WTC11 (cell line): ENCODE measurements at regions not wholly inside any gene's neighbourhood (a gene's known extent, or its start where the extent isn't known, plus 50 kb on each side); places are given as distances from the start of the nearest gene placed in this dataset.
"Not testable (repeated sequence)": the region's sequence is repeated elsewhere in the genome, so short reads cannot be mapped to it uniquely, and the experiment has no call there.

Source experiments
- ATAC-seq: fragments of 200-7000 bp; cut with Tn5 transposase; 2 replicates; pipeline ENCODE4 v1.10.0; 2021; ENCODE audit warnings: mild to moderate bottlenecking, moderate library complexity
- CTCF ChIA-PET: fragments of 300-600 bp; sonication (Branson Sonifier 250); formaldehyde crosslinking; loops from one replicate; lab custom pipeline; 2021; ENCODE audit warnings: antibody characterized with exemption; lab: Charles Lee
- POLR2A ChIA-PET: fragments of 350-600 bp; sonication (Branson Sonifier 250); formaldehyde crosslinking; loops from one replicate; lab custom pipeline; 2021; ENCODE audit warnings: antibody characterized with exemption; lab: Charles Lee
- DNase-seq: peaks from one replicate; pipeline ENCODE4 v3.0.0; 2021; ENCODE audit warnings: low spot score
- H3K27ac Mint-ChIP-seq: 2 replicates; pipeline ENCODE4 v1.8.0; 2021; ENCODE audit warnings: mixed read lengths
- H3K27me3 Mint-ChIP-seq: 2 replicates; pipeline ENCODE4 v1.8.0; 2021; ENCODE audit warnings: low read depth, mild to moderate bottlenecking, moderate library complexity, mixed read lengths
- H3K36me3 Mint-ChIP-seq: 2 replicates; pipeline ENCODE4 v1.8.0; 2021; ENCODE audit warnings: mixed read lengths
- H3K4me1 Mint-ChIP-seq: 2 replicates; pipeline ENCODE4 v1.8.0; 2022; ENCODE audit warnings: mixed read lengths
- H3K4me3 Mint-ChIP-seq: 2 replicates; pipeline ENCODE4 v1.8.0; 2021; ENCODE audit warnings: mild to moderate bottlenecking, moderate library complexity, mixed read lengths
- H3K9me3 Mint-ChIP-seq: 2 replicates; pipeline ENCODE4 v1.8.0; 2021; ENCODE audit warnings: mixed read lengths
- ATF2 ChIP-seq: sonication (generic); formaldehyde crosslinking; IDR thresholded peaks from 2 replicates; pipeline ENCODE4 v1.8.1; 2022; ENCODE audit warnings: low read depth, missing genetic modification reagents, borderline replicate concordance
- FOXK1 ChIP-seq: sonication (generic); formaldehyde crosslinking; IDR thresholded peaks from 2 replicates; pipeline ENCODE4 v1.8.0; 2022; ENCODE audit warnings: mild to moderate bottlenecking, moderate library complexity, missing genetic modification reagents
- FOXP1 ChIP-seq: sonication (generic); formaldehyde crosslinking; IDR thresholded peaks from 2 replicates; pipeline ENCODE4 v1.8.0; 2022; ENCODE audit warnings: missing genetic modification reagents, mild to moderate bottlenecking, moderate library complexity, borderline replicate concordance
- GABPB1 ChIP-seq: sonication (generic); formaldehyde crosslinking; IDR thresholded peaks from 2 replicates; pipeline ENCODE4 v1.8.1; 2023; ENCODE audit warnings: mild to moderate bottlenecking, missing genetic modification reagents
- HMGA2 ChIP-seq: fragments of 250-450 bp; sonication (Bioruptor Pico); IDR thresholded peaks from 2 replicates; pipeline ENCODE4 v1.4.0; 2021; ENCODE audit warnings: mild to moderate bottlenecking, moderate library complexity
- SMAD3 ChIP-seq: sonication (generic); formaldehyde crosslinking; IDR thresholded peaks from 2 replicates; pipeline ENCODE4 v1.8.0; 2022; ENCODE audit warnings: missing genetic modification reagents, mild to moderate bottlenecking, borderline replicate concordance
- SOX15 ChIP-seq: fragments of 250-450 bp; sonication (Bioruptor Pico); IDR thresholded peaks from 2 replicates; pipeline ENCODE4 v1.9.0; 2021; ENCODE audit warnings: mild to moderate bottlenecking
- ZNF121 ChIP-seq: sonication (generic); formaldehyde crosslinking; IDR thresholded peaks from 2 replicates; pipeline ENCODE4 v1.8.0; 2023; ENCODE audit warnings: missing genetic modification reagents
- ZNF232 ChIP-seq: sonication (generic); formaldehyde crosslinking; IDR thresholded peaks from 2 replicates; pipeline ENCODE4 v1.8.0; 2022; ENCODE audit warnings: mild to moderate bottlenecking, missing genetic modification reagents
- ZSCAN18 ChIP-seq: fragments of 250-450 bp; sonication (Bioruptor Pico); IDR thresholded peaks from 2 replicates; pipeline ENCODE4 v2.1.2; 2022; ENCODE audit warnings: mild to moderate bottlenecking, moderate library complexity
- TF ChIP-seq, protein P1 (sequence below): sonication (generic); formaldehyde crosslinking; conservative IDR thresholded peaks from 2 replicates; pipeline ENCODE4 v1.8.1; 2023; ENCODE audit warnings: mild to moderate bottlenecking, low read depth, missing genetic modification reagents, moderate library complexity
- TF ChIP-seq, protein P2 (sequence below): sonication (generic); formaldehyde crosslinking; IDR thresholded peaks from 2 replicates; pipeline ENCODE4 v1.8.1; 2023; ENCODE audit warnings: mild to moderate bottlenecking, missing genetic modification reagents
- TF ChIP-seq, protein P3 (sequence below): fragments of 250-450 bp; sonication (Bioruptor Pico); IDR thresholded peaks from 2 replicates; pipeline ENCODE4 v1.9.0; 2021; ENCODE audit warnings: mild to moderate bottlenecking

DNA sequence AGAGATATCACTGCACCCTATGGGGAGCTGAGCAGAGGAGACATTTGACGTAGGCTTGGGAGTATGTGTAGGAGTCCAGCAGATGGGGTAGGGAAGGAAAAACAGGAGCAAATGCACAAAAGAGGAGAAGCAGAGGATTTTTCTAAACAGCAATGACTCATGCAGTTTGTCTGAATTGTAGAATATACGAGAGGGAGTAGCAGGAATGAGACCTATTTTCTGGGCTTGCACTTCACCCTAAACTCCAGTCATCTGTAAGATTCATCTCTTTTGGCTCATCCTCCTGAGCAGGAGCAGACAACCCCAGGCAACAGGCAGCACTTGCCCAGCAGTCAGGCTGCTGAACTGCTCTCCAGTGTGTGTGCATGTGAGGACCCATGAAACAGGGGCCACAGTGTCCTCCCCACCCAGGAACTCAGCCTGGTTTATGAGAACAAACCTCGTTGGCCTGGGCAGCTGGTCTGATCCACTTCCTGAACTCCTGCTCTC lies 100.2 kb upstream of the CDC42EP3 start:
- peaks cover 18% of the 10 kb centered on the region for H3K36me3 Mint-ChIP-seq

GRCh38 chr2:37773371-37774130 lies 102.1 kb upstream of the CDC42EP3 start:
- CTCF ChIA-PET, result no interaction called here
- Mint-ChIP-seq H3K9me3 (peaks cover 40% of the 10 kb centered on the region), H3K4me3 (no peak overlapping the region), H3K36me3 (peaks cover 18% of the 10 kb centered on the region), H3K27ac (no peak overlapping the region), H3K27me3 (no peaks in the 10 kb centered on the region)
- no peak for DNase-seq
- TF ChIP-seq ZNF232 (CRISPR knock-in tag) (no peak), FOXK1 (CRISPR knock-in tag) (no peak), HMGA2 (CRISPR knock-in tag) (no peak)
- TF ChIP-seq, protein P1, sequence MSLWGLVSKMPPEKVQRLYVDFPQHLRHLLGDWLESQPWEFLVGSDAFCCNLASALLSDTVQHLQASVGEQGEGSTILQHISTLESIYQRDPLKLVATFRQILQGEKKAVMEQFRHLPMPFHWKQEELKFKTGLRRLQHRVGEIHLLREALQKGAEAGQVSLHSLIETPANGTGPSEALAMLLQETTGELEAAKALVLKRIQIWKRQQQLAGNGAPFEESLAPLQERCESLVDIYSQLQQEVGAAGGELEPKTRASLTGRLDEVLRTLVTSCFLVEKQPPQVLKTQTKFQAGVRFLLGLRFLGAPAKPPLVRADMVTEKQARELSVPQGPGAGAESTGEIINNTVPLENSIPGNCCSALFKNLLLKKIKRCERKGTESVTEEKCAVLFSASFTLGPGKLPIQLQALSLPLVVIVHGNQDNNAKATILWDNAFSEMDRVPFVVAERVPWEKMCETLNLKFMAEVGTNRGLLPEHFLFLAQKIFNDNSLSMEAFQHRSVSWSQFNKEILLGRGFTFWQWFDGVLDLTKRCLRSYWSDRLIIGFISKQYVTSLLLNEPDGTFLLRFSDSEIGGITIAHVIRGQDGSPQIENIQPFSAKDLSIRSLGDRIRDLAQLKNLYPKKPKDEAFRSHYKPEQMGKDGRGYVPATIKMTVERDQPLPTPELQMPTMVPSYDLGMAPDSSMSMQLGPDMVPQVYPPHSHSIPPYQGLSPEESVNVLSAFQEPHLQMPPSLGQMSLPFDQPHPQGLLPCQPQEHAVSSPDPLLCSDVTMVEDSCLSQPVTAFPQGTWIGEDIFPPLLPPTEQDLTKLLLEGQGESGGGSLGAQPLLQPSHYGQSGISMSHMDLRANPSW (CRISPR knock-in tag), result no peak
- TF ChIP-seq, protein P2, sequence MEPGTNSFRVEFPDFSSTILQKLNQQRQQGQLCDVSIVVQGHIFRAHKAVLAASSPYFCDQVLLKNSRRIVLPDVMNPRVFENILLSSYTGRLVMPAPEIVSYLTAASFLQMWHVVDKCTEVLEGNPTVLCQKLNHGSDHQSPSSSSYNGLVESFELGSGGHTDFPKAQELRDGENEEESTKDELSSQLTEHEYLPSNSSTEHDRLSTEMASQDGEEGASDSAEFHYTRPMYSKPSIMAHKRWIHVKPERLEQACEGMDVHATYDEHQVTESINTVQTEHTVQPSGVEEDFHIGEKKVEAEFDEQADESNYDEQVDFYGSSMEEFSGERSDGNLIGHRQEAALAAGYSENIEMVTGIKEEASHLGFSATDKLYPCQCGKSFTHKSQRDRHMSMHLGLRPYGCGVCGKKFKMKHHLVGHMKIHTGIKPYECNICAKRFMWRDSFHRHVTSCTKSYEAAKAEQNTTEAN, result no peak
- TF ChIP-seq, all 79 proteins: peak for 0
- peaks cover 12% of the 10 kb centered on the region for H3K4me1 Mint-ChIP-seq
- POLR2A ChIA-PET, result no interaction called here
- no peak for ATAC-seq

More for the DNA sequence above, 100.2 kb upstream of the CDC42EP3 start:
- ATAC-seq (no peak), DNase-seq (no peak)
- H3K27me3 Mint-ChIP-seq, result no peaks in the 10 kb centered on the region
- H3K4me1 Mint-ChIP-seq, result peaks cover 15% of the 10 kb centered on the region
- POLR2A ChIA-PET, result no interaction called here
- H3K4me3 Mint-ChIP-seq, result no peak overlapping the region
- TF ChIP-seq FOXP1 (CRISPR knock-in tag) (no peak), SMAD3 (no peak), SOX15 (CRISPR knock-in tag) (no peak), GABPB1 (CRISPR knock-in tag) (no peak), ZNF121 (CRISPR knock-in tag) (no peak)
- H3K9me3 Mint-ChIP-seq, result peaks cover 40% of the 10 kb centered on the region
- CTCF ChIA-PET, result no interaction called here
- no peak overlapping the region for H3K27ac Mint-ChIP-seq

DNA sequence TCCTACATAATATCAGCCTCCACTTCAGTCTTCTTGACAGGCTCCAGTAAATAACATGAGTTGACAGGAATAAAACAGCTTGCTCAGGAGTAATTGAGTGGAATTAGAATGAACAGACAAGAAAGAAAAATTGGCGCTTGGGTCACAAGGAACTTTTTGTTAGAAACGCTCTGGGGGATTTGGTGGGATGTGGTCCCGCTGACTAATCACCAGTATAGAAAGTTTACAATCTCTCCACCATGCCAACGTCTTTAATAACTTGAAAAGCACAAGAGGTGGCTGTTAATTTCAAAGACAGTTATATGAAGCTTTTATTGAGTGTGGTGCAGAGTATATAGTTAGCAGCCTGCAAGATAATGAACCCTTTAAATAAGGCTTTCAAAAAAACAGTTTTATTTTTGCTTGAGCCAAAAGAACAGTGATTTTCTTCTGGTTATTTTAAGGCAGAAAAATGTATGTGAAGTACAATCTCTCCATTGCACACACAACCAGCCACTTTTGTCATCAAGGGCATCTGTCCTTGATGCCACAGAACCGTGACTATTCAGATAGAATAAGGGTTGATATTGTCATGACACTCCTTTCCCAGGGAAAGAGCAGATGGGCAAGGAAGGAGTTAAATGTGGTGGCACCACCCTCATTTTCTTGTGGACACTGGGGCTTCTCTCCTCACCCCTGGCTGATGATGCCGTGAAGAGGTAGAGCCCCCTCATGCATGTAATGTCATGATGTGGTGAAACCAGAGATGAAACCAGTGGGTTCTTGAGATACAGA lies 102.9 kb upstream of the CDC42EP3 start:
- H3K4me3 Mint-ChIP-seq, ATAC-seq, DNase-seq, POLR2A ChIA-PET, H3K27ac Mint-ChIP-seq, H3K27me3 Mint-ChIP-seq, CTCF ChIA-PET: not testable (repeated sequence)
- Mint-ChIP-seq H3K4me1 (peaks cover 12% of the 10 kb centered on the region), H3K9me3 (peaks cover 38% of the 10 kb centered on the region), H3K36me3 (peaks cover 18% of the 10 kb centered on the region)

- Mint-ChIP-seq H3K4me1 (peaks cover 15% of the 10 kb centered on the region), H3K4me3 (no peak overlapping the region), H3K36me3 (peaks cover 15% of the 10 kb centered on the region), H3K27ac (peak overlapping the region; percentile 54; the same call in 1 of the 2 replicates), H3K27me3 (no peaks in the 10 kb centered on the region), H3K9me3 (peaks cover 34% of the 10 kb centered on the region)
- CTCF ChIA-PET, result interaction anchor here (0.7 to 1.2 kb wide), 2 partner anchors 88 to 361 kb away, joined by 3 to 5 read pairs; no protein-coding TSS in a partner anchor
- ATAC-seq (no peak), DNase-seq (no peak)
- POLR2A ChIA-PET, result interaction anchor here (0.7 kb wide), 1 partner anchor 105 kb away, joined by 3 read pairs; no protein-coding TSS in a partner anchor
- TF ChIP-seq ATF2 (CRISPR knock-in tag) (no peak), ZSCAN18 (no peak)
- TF ChIP-seq, protein P3, sequence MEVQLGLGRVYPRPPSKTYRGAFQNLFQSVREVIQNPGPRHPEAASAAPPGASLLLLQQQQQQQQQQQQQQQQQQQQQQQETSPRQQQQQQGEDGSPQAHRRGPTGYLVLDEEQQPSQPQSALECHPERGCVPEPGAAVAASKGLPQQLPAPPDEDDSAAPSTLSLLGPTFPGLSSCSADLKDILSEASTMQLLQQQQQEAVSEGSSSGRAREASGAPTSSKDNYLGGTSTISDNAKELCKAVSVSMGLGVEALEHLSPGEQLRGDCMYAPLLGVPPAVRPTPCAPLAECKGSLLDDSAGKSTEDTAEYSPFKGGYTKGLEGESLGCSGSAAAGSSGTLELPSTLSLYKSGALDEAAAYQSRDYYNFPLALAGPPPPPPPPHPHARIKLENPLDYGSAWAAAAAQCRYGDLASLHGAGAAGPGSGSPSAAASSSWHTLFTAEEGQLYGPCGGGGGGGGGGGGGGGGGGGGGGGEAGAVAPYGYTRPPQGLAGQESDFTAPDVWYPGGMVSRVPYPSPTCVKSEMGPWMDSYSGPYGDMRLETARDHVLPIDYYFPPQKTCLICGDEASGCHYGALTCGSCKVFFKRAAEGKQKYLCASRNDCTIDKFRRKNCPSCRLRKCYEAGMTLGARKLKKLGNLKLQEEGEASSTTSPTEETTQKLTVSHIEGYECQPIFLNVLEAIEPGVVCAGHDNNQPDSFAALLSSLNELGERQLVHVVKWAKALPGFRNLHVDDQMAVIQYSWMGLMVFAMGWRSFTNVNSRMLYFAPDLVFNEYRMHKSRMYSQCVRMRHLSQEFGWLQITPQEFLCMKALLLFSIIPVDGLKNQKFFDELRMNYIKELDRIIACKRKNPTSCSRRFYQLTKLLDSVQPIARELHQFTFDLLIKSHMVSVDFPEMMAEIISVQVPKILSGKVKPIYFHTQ, result no peak
Measured at GRCh38 chr2:37774976-37775907, 103.8 kb upstream of the CDC42EP3 start.
